SK-N-SH treated with all-trans-retinoic acid at 6 μM for 48 hours (cell line): ENCODE measurements at regions not wholly inside any gene's neighbourhood (a gene's known extent, or its start where the extent isn't known, plus 50 kb on each side); places are given as distances from the start of the nearest gene placed in this dataset.
A peak's percentile ranks its signal among the peaks of the same experiment; 100 is the strongest.

Experiments
- ATAC-seq: fragments of 200-7000 bp; cut with Tn5 transposase; 3 replicates; pipeline ENCODE4 v1.9.1; 2020; ENCODE audit warnings: mild to moderate bottlenecking, moderate library complexity
- ARNTL ChIP-seq: fragments of 450-650 bp; formaldehyde crosslinking; IDR thresholded peaks from 2 replicates; pipeline ENCODE4 v1.5.0; 2020; ENCODE audit warnings: low read depth, mild to moderate bottlenecking, moderate library complexity, borderline replicate concordance
- BACH2 ChIP-seq: fragments of 250-450 bp; sonication (Bioruptor Pico); IDR thresholded peaks from 2 replicates; pipeline ENCODE4 v1.9.0; 2021; ENCODE audit warnings: mild to moderate bottlenecking, borderline replicate concordance
- CSDC2 ChIP-seq: fragments of 250-450 bp; sonication (Bioruptor Pico); IDR thresholded peaks from 2 replicates; pipeline ENCODE4 v1.5.0; 2020; ENCODE audit warnings: mild to moderate bottlenecking, moderate library complexity
- ESRRG ChIP-seq: fragments of 250-450 bp; sonication (Bioruptor Pico); IDR thresholded peaks from 2 replicates; pipeline ENCODE4 v1.6.1; 2021; ENCODE audit warnings: mild to moderate bottlenecking
- ISL1 ChIP-seq: fragments of 250-450 bp; sonication (Bioruptor Pico); IDR thresholded peaks from 2 replicates; pipeline ENCODE4 v2.1.2; 2022; ENCODE audit warnings: mild to moderate bottlenecking, moderate library complexity
- OSR1 ChIP-seq: fragments of 250-450 bp; sonication (Bioruptor Pico); IDR thresholded peaks from 2 replicates; pipeline ENCODE4 v1.8.0; 2022; ENCODE audit warnings: moderate library complexity, mild to moderate bottlenecking, inconsistent platforms
- PPARA ChIP-seq: fragments of 250-450 bp; sonication (Bioruptor Pico); IDR thresholded peaks from 2 replicates; pipeline ENCODE4 v1.5.0; 2020; ENCODE audit warnings: mild to moderate bottlenecking, borderline replicate concordance
- RARB ChIP-seq: fragments of 250-450 bp; sonication (Bioruptor Pico); IDR thresholded peaks from 2 replicates; pipeline ENCODE4 v1.8.0; 2021; ENCODE audit warnings: mild to moderate bottlenecking, moderate library complexity
- SNAI2 ChIP-seq: fragments of 250-450 bp; sonication (Bioruptor Pico); IDR thresholded peaks from 2 replicates; pipeline ENCODE4 v1.5.0; 2020; ENCODE audit warnings: mild to moderate bottlenecking, moderate library complexity
- TCF4 ChIP-seq: fragments of 250-450 bp; sonication (Bioruptor Pico); IDR thresholded peaks from 2 replicates; pipeline ENCODE4 v1.8.0; 2021; ENCODE audit warnings: mild to moderate bottlenecking, moderate library complexity, borderline replicate concordance
- ZC3H10 ChIP-seq: fragments of 250-450 bp; sonication (Bioruptor Pico); IDR thresholded peaks from 2 replicates; pipeline ENCODE4 v1.5.1; 2021; ENCODE audit warnings: mild to moderate bottlenecking, moderate library complexity
- ZFP3 ChIP-seq: fragments of 250-450 bp; sonication (Bioruptor Pico); IDR thresholded peaks from 2 replicates; pipeline ENCODE4 v1.5.0; 2020; ENCODE audit warnings: mild to moderate bottlenecking, moderate library complexity
- ZFP30 ChIP-seq: fragments of 450-650 bp; formaldehyde crosslinking; IDR thresholded peaks from 2 replicates; pipeline ENCODE4 v1.5.0; 2022; ENCODE audit warnings: mild to moderate bottlenecking, moderate library complexity
- ZNF565 ChIP-seq: fragments of 450-650 bp; formaldehyde crosslinking; conservative IDR thresholded peaks from 2 replicates; pipeline ENCODE4 v1.5.0; 2020; ENCODE audit warnings: low read depth, mild to moderate bottlenecking, moderate library complexity
- ZNF70 ChIP-seq: fragments of 450-650 bp; formaldehyde crosslinking; IDR thresholded peaks from 2 replicates; pipeline ENCODE4 v1.5.0; 2020; ENCODE audit warnings: mild to moderate bottlenecking, moderate library complexity
- ZNF8 ChIP-seq: fragments of 450-650 bp; formaldehyde crosslinking; IDR thresholded peaks from 2 replicates; pipeline ENCODE4 v1.5.0; 2020; ENCODE audit warnings: mild to moderate bottlenecking, moderate library complexity
- TF ChIP-seq, protein P1 (sequence below): fragments of 250-450 bp; sonication (Bioruptor Pico); IDR thresholded peaks from 2 replicates; pipeline ENCODE4 v1.8.0; 2020; ENCODE audit warnings: mild to moderate bottlenecking, moderate library complexity, borderline replicate concordance
- TF ChIP-seq, protein P2 (sequence below): fragments of 250-450 bp; sonication (Bioruptor Pico); IDR thresholded peaks from 2 replicates; pipeline ENCODE4 v1.5.1; 2020; ENCODE audit warnings: low read depth, mild to moderate bottlenecking, moderate library complexity
- TF ChIP-seq, protein P3 (sequence below): fragments of 250-450 bp; sonication (Bioruptor Pico); IDR thresholded peaks from 2 replicates; pipeline ENCODE4 v1.8.0; 2021; ENCODE audit warnings: low read depth, mild to moderate bottlenecking, moderate library complexity, borderline replicate concordance
- TF ChIP-seq, protein P4 (sequence below): fragments of 250-450 bp; sonication (Bioruptor Pico); IDR thresholded peaks from 2 replicates; pipeline ENCODE4 v1.5.0; 2020; ENCODE audit warnings: mild to moderate bottlenecking, moderate library complexity

DNA sequence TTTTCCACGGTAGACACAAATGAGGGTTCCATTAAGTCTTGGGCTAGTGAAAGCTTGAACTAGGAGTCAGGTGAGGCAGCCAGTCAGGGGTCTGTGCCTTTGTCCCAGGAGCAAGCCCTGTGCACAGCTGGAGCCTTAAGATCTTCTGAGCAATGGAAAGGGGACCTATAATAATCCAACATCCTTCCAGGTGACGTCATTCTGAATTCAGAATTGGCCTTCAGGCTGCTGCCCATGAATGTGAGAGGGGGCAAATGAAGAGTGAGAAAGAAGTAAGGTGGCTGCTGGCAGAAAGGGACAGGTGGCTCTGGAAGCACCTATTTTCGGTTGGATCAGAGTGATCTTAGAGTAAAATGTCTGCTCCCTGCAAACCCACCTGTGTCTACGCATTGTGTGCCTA, 488.1 kb upstream of the CDH5 start:
- ATAC-seq = no peak
- TF ChIP-seq ZC3H10 (no peak), ZNF8 (CRISPR knock-in tag) (no peak), SNAI2 (CRISPR knock-in tag) (no peak), ZFP30 (CRISPR knock-in tag) (no peak), ZNF70 (no peak), OSR1 (CRISPR knock-in tag) (no peak), RARB (no peak)
- TF ChIP-seq, protein P1, sequence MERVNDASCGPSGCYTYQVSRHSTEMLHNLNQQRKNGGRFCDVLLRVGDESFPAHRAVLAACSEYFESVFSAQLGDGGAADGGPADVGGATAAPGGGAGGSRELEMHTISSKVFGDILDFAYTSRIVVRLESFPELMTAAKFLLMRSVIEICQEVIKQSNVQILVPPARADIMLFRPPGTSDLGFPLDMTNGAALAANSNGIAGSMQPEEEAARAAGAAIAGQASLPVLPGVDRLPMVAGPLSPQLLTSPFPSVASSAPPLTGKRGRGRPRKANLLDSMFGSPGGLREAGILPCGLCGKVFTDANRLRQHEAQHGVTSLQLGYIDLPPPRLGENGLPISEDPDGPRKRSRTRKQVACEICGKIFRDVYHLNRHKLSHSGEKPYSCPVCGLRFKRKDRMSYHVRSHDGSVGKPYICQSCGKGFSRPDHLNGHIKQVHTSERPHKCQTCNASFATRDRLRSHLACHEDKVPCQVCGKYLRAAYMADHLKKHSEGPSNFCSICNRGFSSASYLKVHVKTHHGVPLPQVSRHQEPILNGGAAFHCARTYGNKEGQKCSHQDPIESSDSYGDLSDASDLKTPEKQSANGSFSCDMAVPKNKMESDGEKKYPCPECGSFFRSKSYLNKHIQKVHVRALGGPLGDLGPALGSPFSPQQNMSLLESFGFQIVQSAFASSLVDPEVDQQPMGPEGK (CRISPR knock-in tag) = no peak
- TF ChIP-seq, protein P2, sequence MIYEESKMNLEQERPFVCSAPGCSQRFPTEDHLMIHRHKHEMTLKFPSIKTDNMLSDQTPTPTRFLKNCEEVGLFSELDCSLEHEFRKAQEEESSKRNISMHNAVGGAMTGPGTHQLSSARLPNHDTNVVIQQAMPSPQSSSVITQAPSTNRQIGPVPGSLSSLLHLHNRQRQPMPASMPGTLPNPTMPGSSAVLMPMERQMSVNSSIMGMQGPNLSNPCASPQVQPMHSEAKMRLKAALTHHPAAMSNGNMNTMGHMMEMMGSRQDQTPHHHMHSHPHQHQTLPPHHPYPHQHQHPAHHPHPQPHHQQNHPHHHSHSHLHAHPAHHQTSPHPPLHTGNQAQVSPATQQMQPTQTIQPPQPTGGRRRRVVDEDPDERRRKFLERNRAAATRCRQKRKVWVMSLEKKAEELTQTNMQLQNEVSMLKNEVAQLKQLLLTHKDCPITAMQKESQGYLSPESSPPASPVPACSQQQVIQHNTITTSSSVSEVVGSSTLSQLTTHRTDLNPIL = no peak
- TF ChIP-seq, all 23 proteins: peak for 0

DNA sequence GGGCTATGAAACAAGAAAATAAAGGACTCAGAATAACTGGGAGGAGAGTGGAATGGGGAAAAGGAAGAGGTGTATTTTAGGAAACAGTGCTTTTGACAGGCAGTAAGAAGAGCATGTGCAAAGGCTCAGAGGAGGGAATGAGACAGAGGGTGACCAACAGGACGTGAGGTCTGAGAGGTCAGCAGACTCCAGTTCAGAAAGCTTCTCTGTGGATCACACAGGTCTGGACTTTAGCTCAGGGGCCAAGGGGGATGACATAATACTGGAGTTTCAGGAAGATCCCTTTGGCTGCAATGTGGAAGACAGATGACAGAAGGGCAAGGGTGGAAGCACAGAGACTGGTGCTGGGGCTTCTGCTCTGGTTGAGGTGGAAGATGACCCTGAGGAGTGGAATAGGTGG, 489.9 kb upstream of the CDH5 start:
- ATAC-seq = peak; percentile 30; the same call in 2 of the 3 replicates

DNA sequence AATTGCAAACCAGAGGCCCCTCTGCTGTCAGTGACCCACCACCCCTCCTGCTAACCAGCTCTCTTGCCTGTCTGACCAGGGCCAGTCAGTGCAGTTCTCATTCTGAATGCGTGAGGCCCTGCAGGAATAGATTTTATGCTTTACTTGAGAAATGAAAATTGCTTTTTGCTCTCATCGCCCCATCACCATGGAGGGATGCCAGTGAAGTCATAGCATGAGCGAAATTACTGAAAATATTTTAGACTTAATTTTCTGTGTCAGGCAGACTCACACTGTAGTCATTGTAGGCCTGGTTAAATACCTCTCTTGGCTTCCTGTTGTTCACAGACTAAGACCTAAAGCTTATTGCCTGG, 490.5 kb upstream of the CDH5 start:
- peak; percentile 82 for ATAC-seq
- TF ChIP-seq, protein P2 = no peak
- TF ChIP-seq OSR1 (CRISPR knock-in tag) (no peak), ZNF565 (CRISPR knock-in tag) (no peak), PPARA (CRISPR knock-in tag) (no peak), ZNF70 (no peak), ZNF8 (CRISPR knock-in tag) (no peak; the same call in 1 of the 2 replicates), CSDC2 (CRISPR knock-in tag) (no peak), ZFP3 (CRISPR knock-in tag) (no peak), RARB (no peak), BACH2 (CRISPR knock-in tag) (no peak), ARNTL (no peak), TCF4 (CRISPR knock-in tag) (no peak)
- TF ChIP-seq, protein P1 (CRISPR knock-in tag) = no peak

More for the DNA sequence above, 489.9 kb upstream of the CDH5 start:
- TF ChIP-seq, protein P3, sequence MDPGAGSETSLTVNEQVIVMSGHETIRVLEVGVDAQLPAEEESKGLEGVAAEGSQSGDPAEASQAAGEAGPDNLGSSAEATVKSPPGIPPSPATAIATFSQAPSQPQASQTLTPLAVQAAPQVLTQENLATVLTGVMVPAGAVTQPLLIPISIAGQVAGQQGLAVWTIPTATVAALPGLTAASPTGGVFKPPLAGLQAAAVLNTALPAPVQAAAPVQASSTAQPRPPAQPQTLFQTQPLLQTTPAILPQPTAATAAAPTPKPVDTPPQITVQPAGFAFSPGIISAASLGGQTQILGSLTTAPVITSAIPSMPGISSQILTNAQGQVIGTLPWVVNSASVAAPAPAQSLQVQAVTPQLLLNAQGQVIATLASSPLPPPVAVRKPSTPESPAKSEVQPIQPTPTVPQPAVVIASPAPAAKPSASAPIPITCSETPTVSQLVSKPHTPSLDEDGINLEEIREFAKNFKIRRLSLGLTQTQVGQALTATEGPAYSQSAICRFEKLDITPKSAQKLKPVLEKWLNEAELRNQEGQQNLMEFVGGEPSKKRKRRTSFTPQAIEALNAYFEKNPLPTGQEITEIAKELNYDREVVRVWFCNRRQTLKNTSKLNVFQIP (CRISPR knock-in tag) = no peak
- TF ChIP-seq ZNF565 (CRISPR knock-in tag) (no peak), ZC3H10 (no peak), ISL1 (no peak), ARNTL (no peak), ZNF70 (no peak), OSR1 (CRISPR knock-in tag) (no peak), ESRRG (CRISPR knock-in tag) (no peak)
- TF ChIP-seq, protein P4, sequence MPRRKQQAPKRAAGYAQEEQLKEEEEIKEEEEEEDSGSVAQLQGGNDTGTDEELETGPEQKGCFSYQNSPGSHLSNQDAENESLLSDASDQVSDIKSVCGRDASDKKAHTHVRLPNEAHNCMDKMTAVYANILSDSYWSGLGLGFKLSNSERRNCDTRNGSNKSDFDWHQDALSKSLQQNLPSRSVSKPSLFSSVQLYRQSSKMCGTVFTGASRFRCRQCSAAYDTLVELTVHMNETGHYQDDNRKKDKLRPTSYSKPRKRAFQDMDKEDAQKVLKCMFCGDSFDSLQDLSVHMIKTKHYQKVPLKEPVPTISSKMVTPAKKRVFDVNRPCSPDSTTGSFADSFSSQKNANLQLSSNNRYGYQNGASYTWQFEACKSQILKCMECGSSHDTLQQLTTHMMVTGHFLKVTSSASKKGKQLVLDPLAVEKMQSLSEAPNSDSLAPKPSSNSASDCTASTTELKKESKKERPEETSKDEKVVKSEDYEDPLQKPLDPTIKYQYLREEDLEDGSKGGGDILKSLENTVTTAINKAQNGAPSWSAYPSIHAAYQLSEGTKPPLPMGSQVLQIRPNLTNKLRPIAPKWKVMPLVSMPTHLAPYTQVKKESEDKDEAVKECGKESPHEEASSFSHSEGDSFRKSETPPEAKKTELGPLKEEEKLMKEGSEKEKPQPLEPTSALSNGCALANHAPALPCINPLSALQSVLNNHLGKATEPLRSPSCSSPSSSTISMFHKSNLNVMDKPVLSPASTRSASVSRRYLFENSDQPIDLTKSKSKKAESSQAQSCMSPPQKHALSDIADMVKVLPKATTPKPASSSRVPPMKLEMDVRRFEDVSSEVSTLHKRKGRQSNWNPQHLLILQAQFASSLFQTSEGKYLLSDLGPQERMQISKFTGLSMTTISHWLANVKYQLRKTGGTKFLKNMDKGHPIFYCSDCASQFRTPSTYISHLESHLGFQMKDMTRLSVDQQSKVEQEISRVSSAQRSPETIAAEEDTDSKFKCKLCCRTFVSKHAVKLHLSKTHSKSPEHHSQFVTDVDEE (CRISPR knock-in tag) = no peak
- TF ChIP-seq, protein P1 (CRISPR knock-in tag) = no peak
- TF ChIP-seq, protein P2 = no peak
